Activated B cell treated with CpG ODN at 0.5 μM for 24 hours (primary cell): ENCODE measurements at regions not wholly inside any gene's neighbourhood (a gene's known extent, or its start where the extent isn't known, plus 50 kb on each side); places are given as distances from the start of the nearest gene placed in this dataset.

ENCODE experiments used
- ATAC-seq: fragments of 200-7000 bp; cut with Tn5 transposase; one replicate; pipeline ENCODE4 v1.10.0; 2021; ENCODE audit warnings: low read depth, mild to moderate bottlenecking, moderate library complexity
- CTCF ChIA-PET: fragments of 350-600 bp; sonication (Branson Sonifier 250); formaldehyde crosslinking; loops from one replicate; lab custom pipeline; 2021; ENCODE audit warnings: antibody characterized with exemption; lab: Charles Lee
- POLR2A ChIA-PET: fragments of 350-600 bp; sonication (Branson Sonifier 250); formaldehyde crosslinking; loops from one replicate; lab custom pipeline; 2021; ENCODE audit warnings: antibody characterized with exemption; lab: Charles Lee
- DNase-seq: peaks from one replicate; pipeline ENCODE4 v3.0.0; 2022
- H3K27ac Mint-ChIP-seq: one replicate; pipeline ENCODE4 v1.8.0; 2020; ENCODE audit warnings: mixed read lengths
- H3K27me3 Mint-ChIP-seq: one replicate; pipeline ENCODE4 v1.8.0; 2021; ENCODE audit warnings: mixed read lengths
- H3K36me3 Mint-ChIP-seq: one replicate; pipeline ENCODE4 v1.8.0; 2021; ENCODE audit warnings: low read depth, mixed read lengths
- H3K4me1 Mint-ChIP-seq: one replicate; pipeline ENCODE4 v1.8.0; 2021; ENCODE audit warnings: mixed read lengths
- H3K4me3 Mint-ChIP-seq: one replicate; pipeline ENCODE4 v1.8.0; 2020; ENCODE audit warnings: mild to moderate bottlenecking, mixed read lengths
- H3K9me3 Mint-ChIP-seq: one replicate; pipeline ENCODE4 v1.8.0; 2020; ENCODE audit warnings: mixed read lengths
- CTCF ChIP-seq: fragments of 200-600 bp; IDR thresholded peaks from one replicate; pipeline ENCODE4 v1.8.0; 2022; ENCODE audit warnings: antibody characterized with exemption, mild to moderate bottlenecking
- intact Hi-C: fragments of 100-400 bp; cut with micrococcal nuclease; formaldehyde crosslinking; loops from one replicate; pipeline ENCODE4 v1.15.1; 2024

GRCh38 chr1:82790556-82790955 lies 989.8 kb downstream of the ADGRL2 start:
- intact Hi-C loops: no loop called here
- no peaks in the 10 kb centered on the region for H3K27me3 Mint-ChIP-seq
- no peak for TF ChIP-seq CTCF
- ChIA-PET POLR2A (no interaction called here), CTCF (no interaction called here)
- H3K4me1 Mint-ChIP-seq: peaks cover 4% of the 10 kb centered on the region
- peaks cover 13% of the 10 kb centered on the region for H3K9me3 Mint-ChIP-seq
- DNase-seq (no peak), ATAC-seq (no peak)
- no peak overlapping the region for H3K27ac Mint-ChIP-seq
- no peak overlapping the region for H3K4me3 Mint-ChIP-seq
- no peaks in the 10 kb centered on the region for H3K36me3 Mint-ChIP-seq

GRCh38 chr1:82788660-82789059 lies 987.9 kb downstream of the ADGRL2 start:
- Mint-ChIP-seq H3K27ac (no peak overlapping the region), H3K9me3 (peaks cover 13% of the 10 kb centered on the region), H3K4me3 (no peak overlapping the region), H3K36me3 (no peaks in the 10 kb centered on the region), H3K4me1 (no peaks in the 10 kb centered on the region), H3K27me3 (no peaks in the 10 kb centered on the region)
- no peak for ATAC-seq
- no peak for TF ChIP-seq CTCF
- DNase-seq: no peak
- ChIA-PET POLR2A (no interaction called here), CTCF (no interaction called here)
- intact Hi-C loops: no loop called here

GRCh38 chr1:82788038-82788437 lies 987.3 kb downstream of the ADGRL2 start:
- Mint-ChIP-seq H3K27ac (no peak overlapping the region), H3K27me3 (no peaks in the 10 kb centered on the region), H3K36me3 (no peaks in the 10 kb centered on the region), H3K4me3 (no peak overlapping the region), H3K4me1 (no peaks in the 10 kb centered on the region), H3K9me3 (peaks cover 13% of the 10 kb centered on the region)
- intact Hi-C loops: no loop called here
- no peak for TF ChIP-seq CTCF
- ATAC-seq (no peak), DNase-seq (no peak)
- ChIA-PET CTCF (no interaction called here), POLR2A (no interaction called here)

GRCh38 chr1:82786883-82787282 lies 986.1 kb downstream of the ADGRL2 start:
- Mint-ChIP-seq H3K4me3 (no peak overlapping the region), H3K27ac (no peak overlapping the region), H3K27me3 (no peaks in the 10 kb centered on the region), H3K36me3 (no peaks in the 10 kb centered on the region), H3K9me3 (peaks cover 13% of the 10 kb centered on the region), H3K4me1 (no peaks in the 10 kb centered on the region)
- ChIA-PET CTCF (interaction anchor here (1.2 kb wide), 1 partner anchor 9 kb away, joined by 3 read pairs; no protein-coding TSS in a partner anchor), POLR2A (no interaction called here)
- intact Hi-C loops: no loop called here
- ATAC-seq (no peak), DNase-seq (no peak)
- TF ChIP-seq CTCF: no peak

GRCh38 chr1:82785268-82785790 lies 984.6 kb downstream of the ADGRL2 start:
- intact Hi-C loops: no loop called here
- no peak for DNase-seq
- ATAC-seq: no peak
- H3K9me3 Mint-ChIP-seq: peaks cover 4% of the 10 kb centered on the region
- H3K36me3 Mint-ChIP-seq: no peaks in the 10 kb centered on the region
- no peak for TF ChIP-seq CTCF
- POLR2A ChIA-PET: no interaction called here
- CTCF ChIA-PET: no interaction called here
- no peak overlapping the region for H3K4me3 Mint-ChIP-seq
- no peaks in the 10 kb centered on the region for H3K4me1 Mint-ChIP-seq
- H3K27ac Mint-ChIP-seq: no peak overlapping the region
- no peaks in the 10 kb centered on the region for H3K27me3 Mint-ChIP-seq
